SK-N-SH (cell line): ENCODE measurements at regions not wholly inside any gene's neighbourhood (a gene's known extent, or its start where the extent isn't known, plus 50 kb on each side); places are given as distances from the start of the nearest gene placed in this dataset.

ENCODE experiments used
- CTCF ChIA-PET: fragments of 300-600, 350-600 bp; formaldehyde crosslinking; extraction: SDS; loops from one replicate; lab custom pipeline; 2021; lab: Yijun Ruan, JAX
- POLR2A ChIA-PET: fragments of 350-600 bp; sonication (Branson Sonifier 250); formaldehyde crosslinking; extraction: SDS; loops from one replicate; lab custom pipeline; 2020; ENCODE audit warnings: antibody characterized with exemption, inconsistent platforms; lab: Yijun Ruan, JAX
- DNase-seq: peaks from one replicate; pipeline ENCODE4 v3.0.0; 2012
- H2AFZ ChIP-seq: fragments of 200-600 bp; sonication (generic); 2 replicates; pipeline ENCODE4 v1.8.1; 2016; ENCODE audit warnings: antibody characterized with exemption, mild to moderate bottlenecking, low read depth
- H3F3A ChIP-seq: fragments of 200-600 bp; sonication (generic); replicated peaks from 2 replicates; pipeline ENCODE3; 2016; ENCODE audit warnings: antibody characterized with exemption, mild to moderate bottlenecking; ENCODE audit not compliant: insufficient read depth
- H3K27ac ChIP-seq, 2 experiments: fragments of 200-500 bp in 1 of 2; fragments of 200-600 bp in 1 of 2; sonication (Bioruptor generic) in 1 of 2; sonication (generic), shearing (Covaris generic) in 1 of 2; 2 replicates each; pipeline versions ENCODE4 v1.5.1 to v1.6.1; 2014 to 2016; ENCODE audit warnings: low read depth in 2 of 2, inconsistent platforms in 1 of 2, low read length in 1 of 2, mild to moderate bottlenecking in 1 of 2, mixed read lengths in 1 of 2
- H3K27me3 ChIP-seq: fragments of 200-600 bp; sonication (generic), shearing (Covaris generic); 2 replicates; pipeline ENCODE4 v1.6.1; 2016; ENCODE audit warnings: mixed run types; ENCODE audit not compliant: insufficient read depth
- H3K36me3 ChIP-seq, 2 experiments: fragments of 200-500 bp in 1 of 2; fragments of 200-600 bp in 1 of 2; sonication (Bioruptor generic) in 1 of 2; sonication (generic) in 1 of 2; replicated peaks in 1 of 2; 2 replicates each; pipeline versions ENCODE3 to v1.5.1; 2014 to 2016; ENCODE audit warnings: low read length in 1 of 2, mild to moderate bottlenecking in 1 of 2; ENCODE audit not compliant: insufficient read depth in 2 of 2, control insufficient read depth in 1 of 2
- H3K4me1 ChIP-seq, 2 experiments: fragments of 200-500 bp in 1 of 2; fragments of 200-600 bp in 1 of 2; sonication (Bioruptor generic) in 1 of 2; sonication (generic), shearing (Covaris generic) in 1 of 2; 2 replicates each; pipeline versions ENCODE4 v1.5.1 to v1.6.1; 2014 to 2016; ENCODE audit warnings: low read depth in 1 of 2, low read length in 1 of 2, mixed run types in 1 of 2; ENCODE audit not compliant: insufficient read depth in 2 of 2, control insufficient read depth in 1 of 2
- H3K4me2 ChIP-seq: fragments of 200-600 bp; sonication (generic), shearing (Covaris generic); 2 replicates; pipeline ENCODE4 v1.6.1; 2017; ENCODE audit warnings: mixed run types
- H3K4me3 ChIP-seq, 2 experiments: fragments of 200-500 bp in 1 of 2; fragments of 200-600 bp in 1 of 2; sonication (Bioruptor generic) in 1 of 2; sonication (generic), shearing (Covaris generic) in 1 of 2; 2 replicates each; pipeline versions ENCODE4 v1.5.1 to v1.8.1; 2014 to 2016; ENCODE audit warnings: low read depth in 2 of 2, inconsistent platforms in 1 of 2, low read length in 1 of 2, mild to moderate bottlenecking in 1 of 2, mixed read lengths in 1 of 2, moderate library complexity in 1 of 2
- H3K79me2 ChIP-seq: fragments of 200-600 bp; sonication (generic); 2 replicates; pipeline ENCODE4 v1.8.1; 2017; ENCODE audit warnings: mild to moderate bottlenecking; ENCODE audit not compliant: insufficient read depth
- H3K9ac ChIP-seq: fragments of 200-600 bp; sonication (generic); 2 replicates; pipeline ENCODE4 v1.6.1; 2017; ENCODE audit warnings: mixed run types
- H3K9me2 ChIP-seq: fragments of 200-600 bp; sonication (generic); 2 replicates; pipeline ENCODE4 v1.6.1; 2017; ENCODE audit warnings: mixed run types
- H3K9me3 ChIP-seq: fragments of 200-600 bp; sonication (generic); 2 replicates; pipeline ENCODE4 v1.6.1; 2017; ENCODE audit warnings: mixed run types, mild to moderate bottlenecking, moderate library complexity
- H4K20me1 ChIP-seq: fragments of 200-600 bp; sonication (generic); 2 replicates; pipeline ENCODE4 v1.6.1; 2017; ENCODE audit warnings: mild to moderate bottlenecking, mixed run types; ENCODE audit not compliant: insufficient read depth
- ELF1 ChIP-seq: IDR thresholded peaks from 2 replicates; pipeline ENCODE4 v1.4.0; 2012
- EP300 ChIP-seq, 2 experiments: IDR thresholded peaks; 2 replicates each; pipeline versions ENCODE4 v1.4.0 to v1.6.1; 2012; ENCODE audit warnings: borderline replicate concordance in 1 of 2, low read depth in 1 of 2, low read length in 1 of 2
- FOSL2 ChIP-seq: IDR thresholded peaks from 2 replicates; pipeline ENCODE4 v1.4.0; 2012; ENCODE audit warnings: low read depth, mild to moderate bottlenecking, moderate library complexity, borderline replicate concordance
- FOXJ3 ChIP-seq: sonication (generic); formaldehyde crosslinking; IDR thresholded peaks from 2 replicates; pipeline ENCODE4 v1.5.1; 2020; ENCODE audit warnings: mild to moderate bottlenecking, missing genetic modification reagents
- GABPA ChIP-seq: IDR thresholded peaks from 2 replicates; pipeline ENCODE4 v1.4.0; 2012; ENCODE audit warnings: low read depth, mild to moderate bottlenecking
- GATA2 ChIP-seq: sonication (generic); formaldehyde crosslinking; IDR thresholded peaks from 2 replicates; pipeline ENCODE4 v1.5.0; 2020; ENCODE audit warnings: mild to moderate bottlenecking, missing genetic modification reagents
- MAX ChIP-seq: IDR thresholded peaks from 2 replicates; pipeline ENCODE4 v1.4.0; 2012; ENCODE audit warnings: low read depth
- NFIC ChIP-seq: IDR thresholded peaks from 2 replicates; pipeline ENCODE4 v1.4.0; 2012; ENCODE audit warnings: borderline replicate concordance
- PBX3 ChIP-seq: IDR thresholded peaks from 2 replicates; pipeline ENCODE4; 2012
- RCOR1 ChIP-seq: fragments of 150-350 bp; IDR thresholded peaks from 2 replicates; pipeline ENCODE4 v1.6.1; 2017; ENCODE audit warnings: antibody characterized with exemption, low read length
- RFX5 ChIP-seq: IDR thresholded peaks from 2 replicates; pipeline ENCODE4 v1.6.1; 2012; ENCODE audit warnings: mild to moderate bottlenecking, improper control_type of control experiment, low read length
- RXRA ChIP-seq: IDR thresholded peaks from 2 replicates; pipeline ENCODE4 v1.4.0; 2012; ENCODE audit warnings: low read depth, mild to moderate bottlenecking, borderline replicate concordance
- SIN3A ChIP-seq: IDR thresholded peaks from 2 replicates; pipeline ENCODE4 v1.6.1; 2012; ENCODE audit warnings: low read depth, mild to moderate bottlenecking, low read length, moderate library complexity, borderline replicate concordance
- SMC3 ChIP-seq: IDR thresholded peaks from 2 replicates; pipeline ENCODE4 v1.6.1; 2012; ENCODE audit warnings: low read depth, low read length, improper control_type of control experiment
- TAF1 ChIP-seq: IDR thresholded peaks from 2 replicates; pipeline ENCODE4 v1.6.1; 2012; ENCODE audit warnings: low read depth, mild to moderate bottlenecking, low read length, moderate library complexity, borderline replicate concordance
- TCF12 ChIP-seq: IDR thresholded peaks from 2 replicates; pipeline ENCODE4 v1.4.0; 2012
- USF2 ChIP-seq: fragments of 150-350 bp; IDR thresholded peaks from 2 replicates; pipeline ENCODE4 v1.6.1; 2017; ENCODE audit warnings: antibody characterized with exemption, low read length, low read depth, borderline replicate concordance
- YY1 ChIP-seq: IDR thresholded peaks from 2 replicates; pipeline ENCODE4 v1.4.0; 2012; ENCODE audit warnings: low read depth, mild to moderate bottlenecking
- WGBS: methylation state at CpG from one replicate; pipeline ENCODE4 v1.1.6; 2017; ENCODE audit warnings: low lambda C conversion rate; 5-methylcytosine and 5-hydroxymethylcytosine counted together
- TF ChIP-seq, protein P1 (sequence below): IDR thresholded peaks from 2 replicates; pipeline ENCODE4 v1.4.0; 2012; ENCODE audit warnings: low read depth, borderline replicate concordance
- TF ChIP-seq, protein P2 (sequence below): fragments of 200-600 bp; sonication (generic); IDR thresholded peaks from 2 replicates; pipeline ENCODE4 v1.6.1; 2017; ENCODE audit warnings: antibody characterized with exemption, mild to moderate bottlenecking, moderate library complexity
- TF ChIP-seq, protein P3 (sequence below): IDR thresholded peaks from 2 replicates; pipeline ENCODE4 v1.4.0; 2012; ENCODE audit warnings: low read depth, borderline replicate concordance
- TF ChIP-seq, protein P4 (sequence below): fragments of 150-350 bp; IDR thresholded peaks from 2 replicates; pipeline ENCODE4 v1.6.1; 2016; ENCODE audit warnings: mild to moderate bottlenecking, low read depth, low read length

GRCh38 chr7:118114175-118114574, 69.8 kb upstream of the LSM8 start (continued):
- TF ChIP-seq GABPA: no peak
- TF ChIP-seq RXRA: no peak
- no peak for TF ChIP-seq PBX3
- no peak for TF ChIP-seq USF2
- TF ChIP-seq, protein P1, sequence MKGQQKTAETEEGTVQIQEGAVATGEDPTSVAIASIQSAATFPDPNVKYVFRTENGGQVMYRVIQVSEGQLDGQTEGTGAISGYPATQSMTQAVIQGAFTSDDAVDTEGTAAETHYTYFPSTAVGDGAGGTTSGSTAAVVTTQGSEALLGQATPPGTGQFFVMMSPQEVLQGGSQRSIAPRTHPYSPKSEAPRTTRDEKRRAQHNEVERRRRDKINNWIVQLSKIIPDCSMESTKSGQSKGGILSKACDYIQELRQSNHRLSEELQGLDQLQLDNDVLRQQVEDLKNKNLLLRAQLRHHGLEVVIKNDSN: no peak
- TF ChIP-seq, protein P2, sequence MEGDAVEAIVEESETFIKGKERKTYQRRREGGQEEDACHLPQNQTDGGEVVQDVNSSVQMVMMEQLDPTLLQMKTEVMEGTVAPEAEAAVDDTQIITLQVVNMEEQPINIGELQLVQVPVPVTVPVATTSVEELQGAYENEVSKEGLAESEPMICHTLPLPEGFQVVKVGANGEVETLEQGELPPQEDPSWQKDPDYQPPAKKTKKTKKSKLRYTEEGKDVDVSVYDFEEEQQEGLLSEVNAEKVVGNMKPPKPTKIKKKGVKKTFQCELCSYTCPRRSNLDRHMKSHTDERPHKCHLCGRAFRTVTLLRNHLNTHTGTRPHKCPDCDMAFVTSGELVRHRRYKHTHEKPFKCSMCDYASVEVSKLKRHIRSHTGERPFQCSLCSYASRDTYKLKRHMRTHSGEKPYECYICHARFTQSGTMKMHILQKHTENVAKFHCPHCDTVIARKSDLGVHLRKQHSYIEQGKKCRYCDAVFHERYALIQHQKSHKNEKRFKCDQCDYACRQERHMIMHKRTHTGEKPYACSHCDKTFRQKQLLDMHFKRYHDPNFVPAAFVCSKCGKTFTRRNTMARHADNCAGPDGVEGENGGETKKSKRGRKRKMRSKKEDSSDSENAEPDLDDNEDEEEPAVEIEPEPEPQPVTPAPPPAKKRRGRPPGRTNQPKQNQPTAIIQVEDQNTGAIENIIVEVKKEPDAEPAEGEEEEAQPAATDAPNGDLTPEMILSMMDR: no peak
- no peak for TF ChIP-seq YY1
- TF ChIP-seq RCOR1: no peak
- TF ChIP-seq, all 33 proteins: peak for 0

DNA sequence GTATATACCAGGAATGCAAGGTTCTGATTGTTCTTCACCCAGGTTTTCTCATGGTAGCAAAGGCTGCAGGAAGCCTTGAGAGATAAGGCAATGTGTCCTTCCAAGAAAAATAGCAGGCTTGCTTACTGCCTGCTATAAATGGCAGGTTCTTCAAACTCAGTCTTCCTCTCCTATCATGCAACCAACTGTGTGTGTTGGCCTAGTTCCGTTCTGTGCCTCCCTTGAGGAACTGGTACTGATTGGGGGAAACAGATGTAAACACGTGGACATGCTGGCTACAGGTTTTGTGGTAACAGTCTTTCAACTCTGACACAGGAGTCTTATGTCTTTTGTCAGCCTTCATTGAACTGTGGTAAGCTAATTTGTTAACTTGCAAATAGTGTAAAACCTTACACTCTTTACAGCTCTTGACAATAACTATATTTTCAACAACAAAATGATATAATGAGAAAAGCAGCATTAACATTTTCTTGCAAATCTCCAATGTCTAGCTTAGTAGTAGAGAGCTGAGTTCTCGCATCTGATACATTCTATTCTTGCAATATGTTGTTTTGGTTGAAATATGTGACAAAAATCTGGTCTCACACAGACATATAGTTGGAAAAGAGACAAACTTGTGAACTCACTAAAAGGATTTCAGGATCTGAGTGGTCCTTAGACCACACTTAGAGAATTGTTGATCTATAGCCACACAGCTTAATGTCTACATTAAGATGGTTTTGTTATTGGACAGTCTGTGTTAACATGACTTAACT, 54.7 kb upstream of the LSM8 start:
- H3K27ac ChIP-seq: no peak overlapping the region
- no peaks in the 10 kb centered on the region for H3F3A ChIP-seq
- no peak overlapping the region for H3K9ac ChIP-seq
- H3K79me2 ChIP-seq: no peaks in the 10 kb centered on the region
- POLR2A ChIA-PET: no interaction called here
- no peak overlapping the region for H3K4me3 ChIP-seq
- CTCF ChIA-PET: no interaction called here
- H3K9me3 ChIP-seq: no peaks in the 10 kb centered on the region
- H3K4me1 ChIP-seq: no peaks in the 10 kb centered on the region
- no peak for DNase-seq
- no peaks in the 10 kb centered on the region for H3K27me3 ChIP-seq
- no peak overlapping the region for H3K4me2 ChIP-seq
- H3K36me3 ChIP-seq: no peaks in the 10 kb centered on the region
- H4K20me1 ChIP-seq: no peaks in the 10 kb centered on the region
- no peak for TF ChIP-seq TCF12
- TF ChIP-seq, protein P3, sequence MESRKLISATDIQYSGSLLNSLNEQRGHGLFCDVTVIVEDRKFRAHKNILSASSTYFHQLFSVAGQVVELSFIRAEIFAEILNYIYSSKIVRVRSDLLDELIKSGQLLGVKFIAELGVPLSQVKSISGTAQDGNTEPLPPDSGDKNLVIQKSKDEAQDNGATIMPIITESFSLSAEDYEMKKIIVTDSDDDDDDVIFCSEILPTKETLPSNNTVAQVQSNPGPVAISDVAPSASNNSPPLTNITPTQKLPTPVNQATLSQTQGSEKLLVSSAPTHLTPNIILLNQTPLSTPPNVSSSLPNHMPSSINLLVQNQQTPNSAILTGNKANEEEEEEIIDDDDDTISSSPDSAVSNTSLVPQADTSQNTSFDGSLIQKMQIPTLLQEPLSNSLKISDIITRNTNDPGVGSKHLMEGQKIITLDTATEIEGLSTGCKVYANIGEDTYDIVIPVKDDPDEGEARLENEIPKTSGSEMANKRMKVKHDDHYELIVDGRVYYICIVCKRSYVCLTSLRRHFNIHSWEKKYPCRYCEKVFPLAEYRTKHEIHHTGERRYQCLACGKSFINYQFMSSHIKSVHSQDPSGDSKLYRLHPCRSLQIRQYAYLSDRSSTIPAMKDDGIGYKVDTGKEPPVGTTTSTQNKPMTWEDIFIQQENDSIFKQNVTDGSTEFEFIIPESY: no peak
- TF ChIP-seq, protein P4, sequence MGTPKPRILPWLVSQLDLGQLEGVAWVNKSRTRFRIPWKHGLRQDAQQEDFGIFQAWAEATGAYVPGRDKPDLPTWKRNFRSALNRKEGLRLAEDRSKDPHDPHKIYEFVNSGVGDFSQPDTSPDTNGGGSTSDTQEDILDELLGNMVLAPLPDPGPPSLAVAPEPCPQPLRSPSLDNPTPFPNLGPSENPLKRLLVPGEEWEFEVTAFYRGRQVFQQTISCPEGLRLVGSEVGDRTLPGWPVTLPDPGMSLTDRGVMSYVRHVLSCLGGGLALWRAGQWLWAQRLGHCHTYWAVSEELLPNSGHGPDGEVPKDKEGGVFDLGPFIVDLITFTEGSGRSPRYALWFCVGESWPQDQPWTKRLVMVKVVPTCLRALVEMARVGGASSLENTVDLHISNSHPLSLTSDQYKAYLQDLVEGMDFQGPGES: no peak
- TF ChIP-seq GATA2: no peak
- TF ChIP-seq RXRA: no peak
- no peak for TF ChIP-seq RCOR1
- TF ChIP-seq PBX3: no peak
- no peak for TF ChIP-seq TAF1
- TF ChIP-seq EP300 (IDR thresholded peaks at IDR 0.05; ENCODE audit: borderline replicate concordance in 1 of 2, low read depth in 1 of 2, low read length in 1 of 2): no peak
- no peak for TF ChIP-seq MAX
- no peak for TF ChIP-seq RFX5
- no peak for TF ChIP-seq FOXJ3 (CRISPR knock-in tag)
- no peak for TF ChIP-seq NFIC
- TF ChIP-seq FOSL2: no peak
- no peak for TF ChIP-seq SIN3A
- no peak for TF ChIP-seq ELF1
- TF ChIP-seq SMC3: no peak
- no peak for TF ChIP-seq YY1
- no peak overlapping the region for H2AFZ ChIP-seq
- WGBS: 2% methylated on average over 3 of the region's 3 CpGs
- no peaks in the 10 kb centered on the region for H3K9me2 ChIP-seq
